ENCODE measurements at regions not wholly inside any gene's neighbourhood (a gene's known extent, or its start where the extent isn't known, plus 50 kb on each side); places are given as distances from the start of the nearest gene placed in this dataset.

DNA sequence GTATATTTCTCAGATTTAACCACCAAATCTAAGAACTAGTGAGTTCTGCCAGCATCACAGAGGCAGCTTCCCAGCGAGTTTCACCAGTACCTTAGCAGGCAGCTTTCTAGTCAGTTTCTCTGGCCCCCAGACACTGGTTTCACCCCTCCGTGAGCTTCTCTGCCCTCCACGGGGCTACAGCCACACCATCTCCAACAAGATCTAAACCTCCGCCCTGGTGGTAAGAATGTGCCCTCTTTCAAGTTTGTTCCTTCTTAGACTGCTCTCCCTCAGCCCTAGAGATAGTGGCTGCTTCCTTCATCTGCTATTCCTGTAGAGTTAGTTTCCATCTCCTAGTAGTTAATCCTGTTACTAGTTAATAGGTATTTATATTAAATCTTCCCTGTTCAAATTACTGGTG, 60.5 kb upstream of the TAB3 start:
- DNase-seq, result no peak

DNA sequence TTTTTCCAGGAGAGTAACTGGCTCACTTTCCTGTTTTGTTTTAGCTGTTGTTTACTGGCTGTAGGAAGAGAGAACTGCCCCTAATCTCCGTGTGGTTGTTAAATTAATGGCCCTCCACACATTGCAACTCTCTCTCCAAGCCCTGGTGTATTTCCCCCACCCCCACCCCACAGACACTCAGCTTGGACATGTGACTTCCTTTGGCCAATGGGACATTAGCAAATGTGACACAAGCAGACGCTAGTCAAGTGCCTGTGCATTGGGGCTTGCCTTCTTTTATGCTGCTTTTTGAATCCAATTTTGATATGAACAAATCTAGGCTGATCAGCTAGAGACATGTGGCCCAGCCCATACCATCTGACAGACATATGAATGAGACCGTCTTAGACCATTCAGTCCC, 59.6 kb upstream of the TAB3 start:
- no peak for DNase-seq

- no peak for DNase-seq
These were observed 59.0 kb upstream of the TAB3 start for GRCh38 chrX:30948051-30948450.

GRCh38 chrX:30943984-30944383, 54.9 kb upstream of the TAB3 start:
- DNase-seq, result no peak

DNA sequence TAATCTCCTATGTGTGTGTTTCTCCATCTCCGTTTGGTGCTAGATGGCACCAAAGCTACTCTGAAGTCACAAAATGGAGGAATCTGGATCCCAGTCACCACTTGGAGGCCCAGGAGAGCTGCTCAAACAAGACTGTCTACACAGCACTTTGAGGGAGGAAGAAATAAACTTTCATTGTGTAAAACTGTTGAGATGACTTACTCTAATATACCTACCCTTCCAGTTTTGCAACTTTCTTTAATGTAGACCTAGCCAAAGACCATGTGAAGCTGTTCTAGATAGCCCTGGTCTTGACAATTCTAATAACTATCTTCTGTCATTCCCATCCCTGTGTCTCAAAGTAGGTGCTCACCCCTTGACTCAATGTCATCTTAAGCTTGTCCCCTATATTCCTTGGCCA, 52.8 kb upstream of the TAB3 start:
- no peak for DNase-seq

DNA sequence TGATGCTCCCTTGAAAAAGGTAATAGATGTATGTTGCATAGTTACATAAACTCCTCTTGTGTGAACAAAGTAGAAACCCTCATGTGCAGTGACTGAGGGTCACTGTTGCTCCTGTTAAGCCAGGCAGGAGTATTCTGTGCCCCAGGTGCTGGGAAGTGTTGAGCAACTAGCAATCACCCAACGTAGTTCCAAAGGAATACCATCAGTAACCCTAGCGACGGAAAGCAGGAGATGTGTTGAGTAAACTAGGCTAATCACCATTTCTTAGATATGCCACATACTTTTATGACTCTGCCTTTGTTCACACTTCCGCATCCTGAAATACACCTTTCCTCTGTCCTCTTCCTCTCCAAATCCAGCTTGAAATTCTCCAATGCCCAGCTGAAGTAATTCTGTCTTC, 50.9 kb upstream of the TAB3 start:
- DNase-seq, result no peak

Measured in AML-193 (cell line).